H1 (cell line): ENCODE measurements at regions not wholly inside any gene's neighbourhood (a gene's known extent, or its start where the extent isn't known, plus 50 kb on each side); places are given as distances from the start of the nearest gene placed in this dataset.

Experiments used
- CTCF ChIA-PET: fragments of 300-600 bp; sonication (Branson Sonifier 250); formaldehyde crosslinking; loops from one replicate; lab custom pipeline; 2021; ENCODE audit not compliant: partially characterized antibody; lab: Charles Lee
- POLR2A ChIA-PET: fragments of 300-600 bp; sonication (Branson Sonifier 250); formaldehyde crosslinking; loops from one replicate; lab custom pipeline; 2021; ENCODE audit warnings: inconsistent platforms; ENCODE audit not compliant: partially characterized antibody; lab: Charles Lee
- DNase-seq, 2 experiments: peaks; one replicate each; pipeline versions ENCODE4 v3.0.0 to v3.0.0-alpha.2; 2010 to 2022; ENCODE audit warnings: low spot score in 2 of 2, low read depth in 1 of 2, mixed read lengths in 1 of 2
- FAIRE-seq: peaks from 2 replicates; lab custom pipeline; 2011; peaks lifted over from hg19 to GRCh38; lab: Jason Lieb, UNC
- H2AFZ ChIP-seq: 2 replicates; pipeline ENCODE4 v1.8.1; 2012; ENCODE audit warnings: low read length, inconsistent platforms
- H2AK5ac ChIP-seq: 2 replicates; pipeline ENCODE4 v1.6.1; 2013; ENCODE audit warnings: low read depth, low read length
- H2BK120ac ChIP-seq: replicated peaks from 2 replicates; pipeline ENCODE3; 2013; ENCODE audit warnings: low read depth, low read length, inconsistent platforms
- H2BK12ac ChIP-seq: 2 replicates; pipeline ENCODE4 v1.6.1; 2013; ENCODE audit warnings: low read depth, low read length
- H2BK15ac ChIP-seq: 2 replicates; pipeline ENCODE4 v1.6.1; 2013; ENCODE audit warnings: low read length
- H2BK20ac ChIP-seq: 2 replicates; pipeline ENCODE4 v1.6.1; 2013; ENCODE audit warnings: low read length
- H2BK5ac ChIP-seq: 2 replicates; pipeline ENCODE4 v1.6.1; 2013; ENCODE audit warnings: low read depth, low read length
- H3K14ac ChIP-seq: 2 replicates; pipeline ENCODE4 v1.6.1; 2013; ENCODE audit warnings: inconsistent platforms; ENCODE audit not compliant: insufficient read length
- H3K18ac ChIP-seq: 2 replicates; pipeline ENCODE4 v1.6.1; 2013; ENCODE audit warnings: low read length; ENCODE audit errors: extremely low read depth
- H3K23ac ChIP-seq: 2 replicates; pipeline ENCODE4 v1.6.1; 2013; ENCODE audit warnings: inconsistent platforms; ENCODE audit not compliant: insufficient read length
- H3K23me2 ChIP-seq: 2 replicates; pipeline ENCODE4 v1.6.1; 2013; ENCODE audit warnings: low read depth, low read length
- H3K27ac ChIP-seq: 2 replicates; pipeline ENCODE4 v1.6.1; 2011; ENCODE audit warnings: low read depth, low read length, inconsistent platforms
- H3K27me3 ChIP-seq, 4 experiments: replicated peaks in 1 of 4; 1 replicate in 1 of 4; 2 replicates in 3 of 4; pipeline versions ENCODE4 v1.6.1 to v1.8.1; 2011 to 2013; ENCODE audit warnings: low read length in 3 of 4, mild to moderate bottlenecking in 3 of 4, inconsistent platforms in 2 of 4, mixed read lengths in 2 of 4, moderate library complexity in 1 of 4; ENCODE audit not compliant: control insufficient read depth in 3 of 4, insufficient read depth in 3 of 4; ENCODE audit errors: extremely low read depth in 1 of 4
- H3K36me3 ChIP-seq, 4 experiments: 2 replicates each; pipeline versions ENCODE4 v1.6.1 to v1.8.1; 2011 to 2013; ENCODE audit warnings: mild to moderate bottlenecking in 4 of 4, low read length in 3 of 4, moderate library complexity in 2 of 4, control low read depth in 1 of 4, inconsistent platforms in 1 of 4; ENCODE audit not compliant: insufficient read depth in 4 of 4, control insufficient read depth in 2 of 4
- H3K4ac ChIP-seq: replicated peaks from 2 replicates; pipeline ENCODE3; 2013; ENCODE audit warnings: low read length, low read depth, mixed read lengths, inconsistent platforms; ENCODE audit not compliant: insufficient read length
- H3K4me1 ChIP-seq, 4 experiments: replicated peaks in 1 of 4; 1 replicate in 1 of 4; 2 replicates in 3 of 4; pipeline versions ENCODE4 v1.6.1 to v1.8.1; 2011 to 2013; ENCODE audit warnings: low read length in 3 of 4, inconsistent platforms in 2 of 4, mixed read lengths in 1 of 4; ENCODE audit not compliant: insufficient read depth in 4 of 4, control insufficient read depth in 3 of 4
- H3K4me2 ChIP-seq, 2 experiments: 2 replicates each; pipeline versions ENCODE4 v1.6.1 to v1.8.1; 2011 to 2013; ENCODE audit warnings: low read depth in 2 of 2, low read length in 2 of 2, control low read depth in 1 of 2, inconsistent platforms in 1 of 2, mild to moderate bottlenecking in 1 of 2; ENCODE audit not compliant: insufficient read depth in 1 of 2
- H3K4me3 ChIP-seq, 4 experiments: fragments of 200-600, 300-600 bp in 1 of 4; sonication (generic), shearing (Covaris generic), sonication (Bioruptor Twin) in 1 of 4; 2 replicates each; pipeline versions ENCODE4 v1.5.1 to v1.8.1; 2011 to 2016; ENCODE audit warnings: low read length in 4 of 4, low read depth in 3 of 4, control low read depth in 2 of 4, inconsistent platforms in 2 of 4, mild to moderate bottlenecking in 2 of 4, mixed read lengths in 1 of 4, moderate library complexity in 1 of 4; ENCODE audit not compliant: insufficient read depth in 2 of 4; ENCODE audit errors: extremely low read depth in 1 of 4
- H3K56ac ChIP-seq: replicated peaks from 2 replicates; pipeline ENCODE3; 2013; ENCODE audit warnings: low read depth, mild to moderate bottlenecking, mixed read lengths, low read length, inconsistent platforms; ENCODE audit not compliant: insufficient read length
- H3K79me1 ChIP-seq: 2 replicates; pipeline ENCODE4 v1.6.1; 2013; ENCODE audit warnings: low read depth, low read length, control low read depth
- H3K79me2 ChIP-seq, 2 experiments: 2 replicates each; pipeline versions ENCODE4 v1.6.1 to v1.8.1; 2012 to 2013; ENCODE audit warnings: low read length in 2 of 2, mild to moderate bottlenecking in 2 of 2, inconsistent platforms in 1 of 2; ENCODE audit not compliant: insufficient read depth in 2 of 2, control insufficient read depth in 1 of 2
- H3K9ac ChIP-seq, 4 experiments: replicated peaks in 1 of 4; 1 replicate in 1 of 4; 2 replicates in 3 of 4; pipeline versions ENCODE4 v1.6.1 to v1.8.1; 2011 to 2013; ENCODE audit warnings: low read depth in 3 of 4, low read length in 3 of 4, control low read depth in 2 of 4, mild to moderate bottlenecking in 2 of 4, moderate library complexity in 2 of 4, inconsistent platforms in 1 of 4; ENCODE audit errors: extremely low read depth in 1 of 4
- H3K9me3 ChIP-seq, 2 experiments: 2 replicates each; pipeline versions ENCODE4 v1.6.1 to v1.8.1; 2012 to 2013; ENCODE audit warnings: mild to moderate bottlenecking in 2 of 2, moderate library complexity in 2 of 2, control low read depth in 1 of 2, inconsistent platforms in 1 of 2, low read depth in 1 of 2, low read length in 1 of 2, mixed read lengths in 1 of 2; ENCODE audit not compliant: insufficient read depth in 2 of 2
- H4K20me1 ChIP-seq, 2 experiments: replicated peaks in 1 of 2; 2 replicates each; pipeline versions ENCODE3 to v1.8.1; 2011 to 2013; ENCODE audit warnings: inconsistent platforms in 2 of 2, low read length in 2 of 2, mild to moderate bottlenecking in 1 of 2; ENCODE audit not compliant: insufficient read depth in 2 of 2, control insufficient read depth in 1 of 2
- H4K5ac ChIP-seq: 2 replicates; pipeline ENCODE4 v1.6.1; 2013; ENCODE audit warnings: low read length, low read depth, mixed read lengths, inconsistent platforms; ENCODE audit not compliant: insufficient read length
- H4K8ac ChIP-seq: 2 replicates; pipeline ENCODE4 v1.8.0; 2013; ENCODE audit warnings: mild to moderate bottlenecking, moderate library complexity, low read length, inconsistent platforms; ENCODE audit not compliant: insufficient read depth; ENCODE audit errors: extremely low read depth
- H4K91ac ChIP-seq: replicated peaks from 2 replicates; pipeline ENCODE3; 2013; ENCODE audit warnings: low read length, mixed read lengths, inconsistent platforms; ENCODE audit not compliant: insufficient read length
- BACH1 ChIP-seq: IDR thresholded peaks from 2 replicates; pipeline ENCODE4 v1.6.1; 2012; ENCODE audit warnings: low read length, improper control_type of control experiment
- BRCA1 ChIP-seq: IDR thresholded peaks from 2 replicates; pipeline ENCODE4 v1.6.1; 2012; ENCODE audit warnings: low read depth, low read length, improper control_type of control experiment
- CBX5 ChIP-seq: fragments of 300-800, 300-1000 bp; sonication (generic); IDR thresholded peaks from 2 replicates; pipeline ENCODE4 v1.7.1; 2016; ENCODE audit warnings: antibody characterized with exemption, low read length, low read depth
- CHD1 ChIP-seq: IDR thresholded peaks from 2 replicates; pipeline ENCODE4 v1.6.1; 2012; ENCODE audit warnings: low read depth, low read length, improper control_type of control experiment
- KDM5A ChIP-seq: fragments of 200-600 bp; IDR thresholded peaks from 2 replicates; pipeline ENCODE4 v1.7.1; 2012; ENCODE audit warnings: mild to moderate bottlenecking, low read length, inconsistent platforms, mixed read lengths
- POLR2AphosphoS5 ChIP-seq: IDR thresholded peaks from 2 replicates; pipeline ENCODE4 v1.6.1; 2011; ENCODE audit warnings: low read depth, low read length
- RNF2 ChIP-seq: fragments of 200-900, 300-1000 bp; sonication (generic); IDR thresholded peaks from 2 replicates; pipeline ENCODE4 v1.7.1; 2016; ENCODE audit warnings: borderline replicate concordance, low read depth, mild to moderate bottlenecking, antibody characterized with exemption, low read length; ENCODE audit not compliant: poor library complexity, severe bottlenecking; ENCODE audit errors: missing control alignments
- SIN3A ChIP-seq, 2 experiments: IDR thresholded peaks in 1 of 2; conservative IDR thresholded peaks in 1 of 2; 2 replicates each; pipeline ENCODE4 v1.6.1; 2011 to 2012; ENCODE audit warnings: low read length in 2 of 2, improper control_type of control experiment in 1 of 2, low read depth in 1 of 2, mild to moderate bottlenecking in 1 of 2
- SIX5 ChIP-seq: IDR thresholded peaks from 2 replicates; pipeline ENCODE4 v1.6.1; 2011; ENCODE audit warnings: mild to moderate bottlenecking, low read depth, low read length
- SP4 ChIP-seq: IDR thresholded peaks from 2 replicates; pipeline ENCODE4 v1.6.1; 2012; ENCODE audit warnings: low read length, inconsistent platforms
- TAF1 ChIP-seq: IDR thresholded peaks from 2 replicates; pipeline ENCODE4 v1.6.1; 2011; ENCODE audit warnings: mild to moderate bottlenecking, low read depth, low read length
- TBP ChIP-seq: IDR thresholded peaks from 2 replicates; pipeline ENCODE4 v1.6.1; 2011; ENCODE audit warnings: low read depth, low read length, improper control_type of control experiment
- TEAD4 ChIP-seq: IDR thresholded peaks from 2 replicates; pipeline ENCODE4 v1.6.1; 2012; ENCODE audit warnings: low read depth, low read length, inconsistent platforms, mixed read lengths
- whole genome bisulfite sequencing, 2 experiments: shearing (Covaris generic) in 1 of 2; methylation state at CpG; one replicate each; pipeline versions ENCODE4 v1.1.6 to v1.1.7; 2013 to 2015; ENCODE audit warnings: low lambda C conversion rate in 2 of 2, mixed read lengths in 2 of 2, inconsistent platforms in 1 of 2, low coverage in 1 of 2, missing lambda C conversion rate in 1 of 2; ENCODE audit not compliant: insufficient replicate concordance in 2 of 2, insufficient coverage in 1 of 2, insufficient read length in 1 of 2; ENCODE audit errors: extremely low coverage in 1 of 2, missing lambda C conversion rate in 1 of 2; 5-methylcytosine and 5-hydroxymethylcytosine counted together
- TF ChIP-seq, protein P1 (sequence below): IDR thresholded peaks from 2 replicates; pipeline ENCODE4 v1.6.1; 2011; ENCODE audit warnings: low read length, improper control_type of control experiment
- TF ChIP-seq, protein P2 (sequence below): IDR thresholded peaks from 2 replicates; pipeline ENCODE4 v1.6.1; 2011; ENCODE audit warnings: low read depth, mild to moderate bottlenecking, low read length; ENCODE audit not compliant: insufficient read depth

- H3K27ac ChIP-seq, result no peak overlapping the region
- H3K27me3 ChIP-seq, result no peaks in the 10 kb centered on the region
- ChIA-PET CTCF (no interaction called here), POLR2A (no interaction called here)
- H2AFZ ChIP-seq, result no peak overlapping the region
- no peak overlapping the region for H2BK12ac ChIP-seq
- H4K20me1 ChIP-seq, result no peaks in the 10 kb centered on the region
- DNase-seq, result no peak
- H3K4me2 ChIP-seq, result no peak overlapping the region
- H3K18ac ChIP-seq, result no peak overlapping the region
- no peak overlapping the region for H2BK5ac ChIP-seq
- no peak overlapping the region for H3K9ac ChIP-seq
- H2BK120ac ChIP-seq, result no peak overlapping the region
- no peak overlapping the region for H2BK15ac ChIP-seq
- no peaks in the 10 kb centered on the region for H3K79me2 ChIP-seq
- H3K79me1 ChIP-seq, result no peaks in the 10 kb centered on the region
- no peak overlapping the region for H2BK20ac ChIP-seq
- H3K9me3 ChIP-seq, result no peaks in the 10 kb centered on the region; a peak in 1 of 4 replicates
- no peaks in the 10 kb centered on the region for H3K23me2 ChIP-seq
- no peak overlapping the region for H3K23ac ChIP-seq
- no peak overlapping the region for H4K5ac ChIP-seq
- no CpG with 5 or more reads among the region's 1 CpG for WGBS, 2 experiments
- no peaks in the 10 kb centered on the region for H3K4me1 ChIP-seq
- no peak overlapping the region for H2AK5ac ChIP-seq
- H3K14ac ChIP-seq, result no peak overlapping the region
- H3K4ac ChIP-seq, result no peak overlapping the region
- H3K56ac ChIP-seq, result no peak overlapping the region
- no peak overlapping the region for H3K4me3 ChIP-seq
- H4K91ac ChIP-seq, result no peak overlapping the region
- H3K36me3 ChIP-seq, result no peaks in the 10 kb centered on the region
- H4K8ac ChIP-seq, result no peak overlapping the region
- FAIRE-seq, result no peak
- no peak for TF ChIP-seq CHD1
- TF ChIP-seq SIN3A (conservative IDR thresholded peaks at IDR 0.05 in 1 of 2, IDR thresholded peaks at IDR 0.05 in 1 of 2; ENCODE audit: low read depth in 1 of 2, low read length in 2 of 2), result no peak
- no peak for TF ChIP-seq KDM5A
- TF ChIP-seq BACH1, result no peak
- no peak for TF ChIP-seq TBP
- TF ChIP-seq SIX5, result no peak
- no peak for TF ChIP-seq BRCA1
- no peak for TF ChIP-seq CBX5
- no peak for TF ChIP-seq TEAD4
- TF ChIP-seq, protein P1, sequence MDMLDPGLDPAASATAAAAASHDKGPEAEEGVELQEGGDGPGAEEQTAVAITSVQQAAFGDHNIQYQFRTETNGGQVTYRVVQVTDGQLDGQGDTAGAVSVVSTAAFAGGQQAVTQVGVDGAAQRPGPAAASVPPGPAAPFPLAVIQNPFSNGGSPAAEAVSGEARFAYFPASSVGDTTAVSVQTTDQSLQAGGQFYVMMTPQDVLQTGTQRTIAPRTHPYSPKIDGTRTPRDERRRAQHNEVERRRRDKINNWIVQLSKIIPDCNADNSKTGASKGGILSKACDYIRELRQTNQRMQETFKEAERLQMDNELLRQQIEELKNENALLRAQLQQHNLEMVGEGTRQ, result no peak
- TF ChIP-seq, protein P2, sequence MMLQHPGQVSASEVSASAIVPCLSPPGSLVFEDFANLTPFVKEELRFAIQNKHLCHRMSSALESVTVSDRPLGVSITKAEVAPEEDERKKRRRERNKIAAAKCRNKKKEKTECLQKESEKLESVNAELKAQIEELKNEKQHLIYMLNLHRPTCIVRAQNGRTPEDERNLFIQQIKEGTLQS, result no peak
- TF ChIP-seq RNF2, result no peak
- TF ChIP-seq SP4, result no peak
- no peak for TF ChIP-seq POLR2AphosphoS5
- no peak for TF ChIP-seq TAF1
Measured at GRCh38 chr5:126172812-126173211, 250.4 kb upstream of the GRAMD2B start.
